Stomach smooth muscle (tissue), 2 donors: ENCODE measurements at regions not wholly inside any gene's neighbourhood (a gene's known extent, or its start where the extent isn't known, plus 50 kb on each side); places are given as distances from the start of the nearest gene placed in this dataset.

ENCODE experiments used
- H3K27ac ChIP-seq: one replicate; pipeline ENCODE4 v1.7.0; 2013; ENCODE audit warnings: mild to moderate bottlenecking, low read length, inconsistent platforms
- H3K27me3 ChIP-seq, 2 donors: one replicate each; pipeline ENCODE4 v1.7.0; 2013; ENCODE audit warnings: low read length in 2 of 2; ENCODE audit not compliant: insufficient read depth in 2 of 2, control insufficient read depth in 1 of 2
- H3K36me3 ChIP-seq, 2 donors: one replicate each; pipeline ENCODE4 v1.7.0; 2013; ENCODE audit warnings: low read length in 2 of 2; ENCODE audit not compliant: control insufficient read depth in 2 of 2, insufficient read depth in 2 of 2
- H3K4me1 ChIP-seq: one replicate; pipeline ENCODE4 v1.7.0; 2013; ENCODE audit warnings: low read length; ENCODE audit not compliant: control insufficient read depth, insufficient read depth
- H3K4me3 ChIP-seq, 2 donors: one replicate each; pipeline ENCODE4 v1.7.0; 2013; ENCODE audit warnings: low read length in 2 of 2
- H3K9ac ChIP-seq, 2 donors: one replicate each; pipeline ENCODE4 v1.7.0; 2013; ENCODE audit warnings: low read length in 2 of 2, mild to moderate bottlenecking in 1 of 2
- H3K9me3 ChIP-seq, 2 donors: one replicate each; pipeline ENCODE4 v1.7.0; 2013; ENCODE audit warnings: low read length in 2 of 2; ENCODE audit not compliant: control insufficient read depth in 2 of 2
- donor health status: healthy.
- donor health status: Pancreatic carcinoma.

GRCh38 chr3:22977650-22978289 is 225.4 kb upstream of the UBE2E2 start:
- H3K9me3 ChIP-seq = no peaks in the 10 kb centered on the region
- no peaks in the 10 kb centered on the region for H3K27me3 ChIP-seq
- peak overlapping the region in 1 of 2 donors; percentile 36 for H3K4me3 ChIP-seq
- H3K36me3 ChIP-seq = no peaks in the 10 kb centered on the region
- H3K9ac ChIP-seq = no peak overlapping the region
- no peaks in the 10 kb centered on the region for H3K4me1 ChIP-seq
- H3K27ac ChIP-seq = no peak overlapping the region

- H3K27me3 ChIP-seq = no peaks in the 10 kb centered on the region
- no peaks in the 10 kb centered on the region for H3K4me1 ChIP-seq
- no peak overlapping the region for H3K27ac ChIP-seq
- H3K4me3 ChIP-seq = no peak overlapping the region
- H3K9ac ChIP-seq = no peak overlapping the region
- no peaks in the 10 kb centered on the region for H3K9me3 ChIP-seq
- no peaks in the 10 kb centered on the region for H3K36me3 ChIP-seq
Observed at GRCh38 chr3:22979581-22979980, 223.5 kb upstream of the UBE2E2 start.

GRCh38 chr3:22980346-22980745 is 222.8 kb upstream of the UBE2E2 start:
- Histone ChIP-seq H3K9ac (no peak overlapping the region), H3K27me3 (no peaks in the 10 kb centered on the region), H3K27ac (no peak overlapping the region), H3K9me3 (peaks cover under 1 to 1% of the 10 kb centered on the region in 2 donors), H3K36me3 (no peaks in the 10 kb centered on the region), H3K4me3 (no peak overlapping the region), H3K4me1 (no peaks in the 10 kb centered on the region)

- no peaks in the 10 kb centered on the region for H3K4me1 ChIP-seq
- no peak overlapping the region for H3K27ac ChIP-seq
- H3K4me3 ChIP-seq = no peak overlapping the region
- H3K27me3 ChIP-seq = no peaks in the 10 kb centered on the region
- H3K9ac ChIP-seq = no peak overlapping the region
- peaks cover 5 to 7% of the 10 kb centered on the region in 2 donors for H3K9me3 ChIP-seq
- no peaks in the 10 kb centered on the region for H3K36me3 ChIP-seq
Observed at GRCh38 chr3:22981166-22981565, 222.0 kb upstream of the UBE2E2 start.

- Histone ChIP-seq H3K27ac (no peak overlapping the region), H3K27me3 (no peaks in the 10 kb centered on the region), H3K4me1 (no peaks in the 10 kb centered on the region), H3K4me3 (no peak overlapping the region), H3K9me3 (peaks cover 5 to 7% of the 10 kb centered on the region in 2 donors), H3K36me3 (no peaks in the 10 kb centered on the region), H3K9ac (no peak overlapping the region)
Observed at GRCh38 chr3:22981861-22982260, 221.3 kb upstream of the UBE2E2 start.

GRCh38 chr3:22982981-22983587 is 220.0 kb upstream of the UBE2E2 start:
- Histone ChIP-seq H3K9ac (no peak overlapping the region), H3K27me3 (no peaks in the 10 kb centered on the region), H3K36me3 (no peaks in the 10 kb centered on the region), H3K4me1 (no peaks in the 10 kb centered on the region), H3K4me3 (no peak overlapping the region), H3K9me3 (peaks cover 5 to 7% of the 10 kb centered on the region in 2 donors), H3K27ac (no peak overlapping the region)

- Histone ChIP-seq H3K4me1 (no peaks in the 10 kb centered on the region), H3K27ac (no peak overlapping the region), H3K4me3 (no peak overlapping the region), H3K27me3 (no peaks in the 10 kb centered on the region), H3K9me3 (peaks cover 5 to 7% of the 10 kb centered on the region in 2 donors), H3K9ac (no peak overlapping the region), H3K36me3 (no peaks in the 10 kb centered on the region)
Observed at GRCh38 chr3:22986958-22987357, 216.2 kb upstream of the UBE2E2 start.

GRCh38 chr3:22988566-22988965 is 214.6 kb upstream of the UBE2E2 start:
- Histone ChIP-seq H3K4me1 (no peaks in the 10 kb centered on the region), H3K4me3 (no peak overlapping the region), H3K27ac (no peak overlapping the region), H3K9ac (no peak overlapping the region), H3K36me3 (no peaks in the 10 kb centered on the region), H3K9me3 (peaks cover 5 to 7% of the 10 kb centered on the region in 2 donors), H3K27me3 (no peaks in the 10 kb centered on the region)

- no peak overlapping the region for H3K27ac ChIP-seq
- no peak overlapping the region for H3K4me3 ChIP-seq
- no peaks in the 10 kb centered on the region for H3K36me3 ChIP-seq
- no peaks in the 10 kb centered on the region for H3K4me1 ChIP-seq
- no peak overlapping the region for H3K9ac ChIP-seq
- H3K27me3 ChIP-seq = no peaks in the 10 kb centered on the region
- peaks cover 5 to 7% of the 10 kb centered on the region in 2 donors for H3K9me3 ChIP-seq
Observed at GRCh38 chr3:22989716-22990115, 213.4 kb upstream of the UBE2E2 start.

- Histone ChIP-seq H3K4me3 (no peak overlapping the region), H3K27me3 (no peaks in the 10 kb centered on the region), H3K36me3 (no peaks in the 10 kb centered on the region), H3K9ac (no peak overlapping the region), H3K27ac (no peak overlapping the region), H3K9me3 (peaks cover 3 to 4% of the 10 kb centered on the region in 2 donors), H3K4me1 (no peaks in the 10 kb centered on the region)
Observed at GRCh38 chr3:22990291-22991200, 212.6 kb upstream of the UBE2E2 start.
